PC-9 (cell line): ENCODE measurements at regions not wholly inside any gene's neighbourhood (a gene's known extent, or its start where the extent isn't known, plus 50 kb on each side); places are given as distances from the start of the nearest gene placed in this dataset.

Source experiments
- CTCF ChIP-seq: fragments of 200-600 bp; sonication (generic); conservative IDR thresholded peaks from 2 replicates; pipeline ENCODE4 v1.6.1; 2017; ENCODE audit warnings: mixed run types, antibody characterized with exemption, mild to moderate bottlenecking, moderate library complexity
- EZH2 ChIP-seq: fragments of 200-600 bp; sonication (generic); IDR thresholded peaks from 2 replicates; pipeline ENCODE4 v1.8.0; 2017; ENCODE audit warnings: antibody characterized with exemption, low read depth

DNA sequence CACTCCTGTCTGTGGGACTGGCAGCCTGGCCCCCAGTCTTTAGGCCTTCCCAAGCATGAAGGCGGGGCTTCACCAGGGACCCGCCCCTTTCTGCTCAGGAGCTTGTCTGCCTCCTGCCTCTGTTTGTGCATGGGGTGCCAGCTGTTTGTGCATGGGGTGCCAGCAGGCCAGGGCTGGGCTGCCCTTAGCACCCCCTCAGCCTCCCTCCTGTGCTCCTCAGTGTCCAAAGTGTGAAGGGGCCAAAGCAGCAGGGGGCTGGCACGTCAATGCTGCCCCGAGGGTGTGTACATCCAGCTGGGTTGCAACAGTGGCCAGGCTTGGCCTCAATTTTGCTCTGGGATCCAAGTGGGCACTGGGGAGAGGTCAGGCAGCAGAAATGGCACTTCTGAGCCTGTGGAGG is 298.0 kb upstream of the GALNT5 start:
- TF ChIP-seq CTCF (no peak), EZH2 (no peak)
